ENCODE measurements at regions not wholly inside any gene's neighbourhood (a gene's known extent, or its start where the extent isn't known, plus 50 kb on each side); places are given as distances from the start of the nearest gene placed in this dataset.
A peak's percentile ranks its signal among the peaks of the same experiment; 100 is the strongest.
"Not testable (repeated sequence)": the region's sequence is repeated elsewhere in the genome, so short reads cannot be mapped to it uniquely, and the experiment has no call there.

DNA sequence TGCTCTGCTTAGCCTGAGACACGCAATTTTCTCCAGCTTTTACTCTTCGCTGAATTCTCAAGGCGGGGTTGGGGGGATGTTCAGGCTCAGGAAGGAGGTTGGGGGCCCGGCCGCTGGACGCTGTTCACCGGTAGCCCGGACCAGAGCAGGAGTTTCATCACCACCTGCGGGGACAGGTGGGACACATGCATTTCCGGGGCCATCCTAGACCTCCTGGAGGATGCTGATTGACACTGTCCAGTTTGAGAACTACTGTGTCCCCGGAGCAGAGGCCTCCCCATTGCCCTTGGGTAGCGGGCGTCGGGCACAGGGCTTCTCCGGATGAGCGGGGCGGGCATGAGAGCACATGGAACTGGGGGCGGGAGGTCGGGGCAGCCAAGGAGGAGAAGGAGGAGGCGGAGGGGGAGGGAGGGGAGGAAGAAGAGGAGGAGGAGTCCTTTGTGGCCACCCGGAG, 144.0 kb upstream of the GRK3 start:
- Histone ChIP-seq H3K9me3 (ENCODE audit: control insufficient read depth in 4 of 4, low read length in 3 of 4) (no peaks in the 10 kb centered on the region), H3K4me1 (ENCODE audit: control insufficient read depth in 4 of 4, insufficient read depth in 4 of 4, low read length in 3 of 4) (peaks cover 7 to 9% (median 9%) of the 10 kb centered on the region in 4 donors), H3K9ac (ENCODE audit: low read depth in 1 of 2, low read length in 2 of 2) (no peak overlapping the region), H3K36me3 (ENCODE audit: control insufficient read depth in 4 of 4, insufficient read depth in 3 of 4, low read depth in 1 of 4, low read length in 3 of 4) (no peaks in the 10 kb centered on the region), H3K4me3 (ENCODE audit: low read depth in 1 of 3, low read length in 3 of 3) (peak overlapping the region in 1 of 3 donors; percentile 51), H3K27me3 (ENCODE audit: control insufficient read depth in 4 of 4, insufficient read depth in 4 of 4, low read length in 3 of 4) (peaks cover 0 to 8% (median 3%) of the 10 kb centered on the region in 4 donors), H3K27ac (ENCODE audit: low read depth in 1 of 2, low read length in 2 of 2) (no peak overlapping the region)
- DNase-seq (ENCODE audit: low spot score), result no peak
- TF ChIP-seq FOXA2 (IDR thresholded peaks at IDR 0.05) (no peak), TAF1 (conservative IDR thresholded peaks at IDR 0.05) (no peak), RXRA (IDR thresholded peaks at IDR 0.05) (no peak), HNF4G (IDR thresholded peaks at IDR 0.05) (no peak), HNF4A (conservative IDR thresholded peaks at IDR 0.05) (no peak), RAD21 (IDR thresholded peaks at IDR 0.05) (no peak), NR2F2 (IDR thresholded peaks at IDR 0.05) (no peak), JUND (IDR thresholded peaks at IDR 0.05) (no peak), EGR1 (IDR thresholded peaks at IDR 0.05; ENCODE audit: low read depth in 2 of 2) (no peak), FOXA1 (IDR thresholded peaks at IDR 0.05) (no peak), GABPA (IDR thresholded peaks at IDR 0.05 in 1 of 2, conservative IDR thresholded peaks at IDR 0.05 in 1 of 2) (no peak)
- TF ChIP-seq, protein P1, sequence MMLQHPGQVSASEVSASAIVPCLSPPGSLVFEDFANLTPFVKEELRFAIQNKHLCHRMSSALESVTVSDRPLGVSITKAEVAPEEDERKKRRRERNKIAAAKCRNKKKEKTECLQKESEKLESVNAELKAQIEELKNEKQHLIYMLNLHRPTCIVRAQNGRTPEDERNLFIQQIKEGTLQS (IDR thresholded peaks at IDR 0.05), result no peak
- TF ChIP-seq, protein P2, sequence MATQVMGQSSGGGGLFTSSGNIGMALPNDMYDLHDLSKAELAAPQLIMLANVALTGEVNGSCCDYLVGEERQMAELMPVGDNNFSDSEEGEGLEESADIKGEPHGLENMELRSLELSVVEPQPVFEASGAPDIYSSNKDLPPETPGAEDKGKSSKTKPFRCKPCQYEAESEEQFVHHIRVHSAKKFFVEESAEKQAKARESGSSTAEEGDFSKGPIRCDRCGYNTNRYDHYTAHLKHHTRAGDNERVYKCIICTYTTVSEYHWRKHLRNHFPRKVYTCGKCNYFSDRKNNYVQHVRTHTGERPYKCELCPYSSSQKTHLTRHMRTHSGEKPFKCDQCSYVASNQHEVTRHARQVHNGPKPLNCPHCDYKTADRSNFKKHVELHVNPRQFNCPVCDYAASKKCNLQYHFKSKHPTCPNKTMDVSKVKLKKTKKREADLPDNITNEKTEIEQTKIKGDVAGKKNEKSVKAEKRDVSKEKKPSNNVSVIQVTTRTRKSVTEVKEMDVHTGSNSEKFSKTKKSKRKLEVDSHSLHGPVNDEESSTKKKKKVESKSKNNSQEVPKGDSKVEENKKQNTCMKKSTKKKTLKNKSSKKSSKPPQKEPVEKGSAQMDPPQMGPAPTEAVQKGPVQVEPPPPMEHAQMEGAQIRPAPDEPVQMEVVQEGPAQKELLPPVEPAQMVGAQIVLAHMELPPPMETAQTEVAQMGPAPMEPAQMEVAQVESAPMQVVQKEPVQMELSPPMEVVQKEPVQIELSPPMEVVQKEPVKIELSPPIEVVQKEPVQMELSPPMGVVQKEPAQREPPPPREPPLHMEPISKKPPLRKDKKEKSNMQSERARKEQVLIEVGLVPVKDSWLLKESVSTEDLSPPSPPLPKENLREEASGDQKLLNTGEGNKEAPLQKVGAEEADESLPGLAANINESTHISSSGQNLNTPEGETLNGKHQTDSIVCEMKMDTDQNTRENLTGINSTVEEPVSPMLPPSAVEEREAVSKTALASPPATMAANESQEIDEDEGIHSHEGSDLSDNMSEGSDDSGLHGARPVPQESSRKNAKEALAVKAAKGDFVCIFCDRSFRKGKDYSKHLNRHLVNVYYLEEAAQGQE (IDR thresholded peaks at IDR 0.05), result no peak
- TF ChIP-seq, protein P3, sequence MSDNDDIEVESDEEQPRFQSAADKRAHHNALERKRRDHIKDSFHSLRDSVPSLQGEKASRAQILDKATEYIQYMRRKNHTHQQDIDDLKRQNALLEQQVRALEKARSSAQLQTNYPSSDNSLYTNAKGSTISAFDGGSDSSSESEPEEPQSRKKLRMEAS (IDR thresholded peaks at IDR 0.05), result no peak
- TF ChIP-seq, protein P4, sequence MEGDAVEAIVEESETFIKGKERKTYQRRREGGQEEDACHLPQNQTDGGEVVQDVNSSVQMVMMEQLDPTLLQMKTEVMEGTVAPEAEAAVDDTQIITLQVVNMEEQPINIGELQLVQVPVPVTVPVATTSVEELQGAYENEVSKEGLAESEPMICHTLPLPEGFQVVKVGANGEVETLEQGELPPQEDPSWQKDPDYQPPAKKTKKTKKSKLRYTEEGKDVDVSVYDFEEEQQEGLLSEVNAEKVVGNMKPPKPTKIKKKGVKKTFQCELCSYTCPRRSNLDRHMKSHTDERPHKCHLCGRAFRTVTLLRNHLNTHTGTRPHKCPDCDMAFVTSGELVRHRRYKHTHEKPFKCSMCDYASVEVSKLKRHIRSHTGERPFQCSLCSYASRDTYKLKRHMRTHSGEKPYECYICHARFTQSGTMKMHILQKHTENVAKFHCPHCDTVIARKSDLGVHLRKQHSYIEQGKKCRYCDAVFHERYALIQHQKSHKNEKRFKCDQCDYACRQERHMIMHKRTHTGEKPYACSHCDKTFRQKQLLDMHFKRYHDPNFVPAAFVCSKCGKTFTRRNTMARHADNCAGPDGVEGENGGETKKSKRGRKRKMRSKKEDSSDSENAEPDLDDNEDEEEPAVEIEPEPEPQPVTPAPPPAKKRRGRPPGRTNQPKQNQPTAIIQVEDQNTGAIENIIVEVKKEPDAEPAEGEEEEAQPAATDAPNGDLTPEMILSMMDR (IDR thresholded peaks at IDR 0.05; ENCODE audit: low read depth, low read length, missing input control), result no peak
- WGBS, result 28% methylated on average over 21 of the region's 21 CpGs

DNA sequence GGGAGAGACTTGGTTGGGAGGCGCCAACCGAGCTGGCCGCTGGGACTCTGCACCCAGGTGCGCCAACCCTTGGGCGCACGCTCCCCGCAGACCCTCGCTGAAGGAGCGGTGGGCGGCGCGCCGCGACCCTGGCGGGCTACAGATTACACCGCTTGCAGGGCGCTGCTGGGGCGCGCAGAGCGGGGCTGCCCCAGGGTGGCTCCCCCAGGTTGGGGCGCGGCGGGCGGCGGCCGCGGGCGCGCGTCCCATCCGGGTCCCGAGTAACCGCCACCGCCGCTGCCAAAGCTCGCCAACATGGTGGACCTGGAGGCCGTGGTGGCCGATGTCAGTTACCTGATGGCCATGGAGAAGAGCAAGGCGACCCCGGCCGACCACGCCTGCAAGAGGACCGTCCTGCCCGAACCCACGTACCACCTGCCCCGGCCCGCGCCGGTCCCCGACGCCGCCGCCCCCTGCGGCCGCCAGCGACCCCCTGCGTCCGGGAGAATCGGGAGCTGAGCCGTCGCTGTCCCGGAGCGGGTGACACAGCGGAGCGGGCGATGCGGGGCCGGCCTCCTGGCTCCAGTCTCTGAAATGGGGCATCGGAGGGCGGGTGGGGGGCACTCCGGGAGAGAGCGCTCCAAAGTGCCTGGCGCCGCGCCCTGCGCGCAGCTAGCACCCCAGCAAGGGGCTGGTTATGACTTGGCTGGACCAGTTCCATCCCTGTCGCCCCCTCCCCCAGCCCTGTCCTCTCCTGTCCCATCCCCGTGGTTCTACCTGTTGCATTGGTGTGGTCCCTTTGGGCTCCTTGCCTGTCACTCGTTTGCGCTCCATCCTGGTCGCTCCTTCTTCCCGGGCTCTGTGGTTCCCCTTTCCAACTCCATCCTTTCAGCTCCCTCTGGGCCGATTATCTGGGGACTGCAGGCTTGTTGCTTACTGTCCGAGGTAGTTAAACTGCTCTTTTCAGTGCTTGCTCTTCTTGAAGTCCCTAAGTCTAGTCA, 143.3 kb upstream of the GRK3 start:
- Histone ChIP-seq H3K9me3 (ENCODE audit: control insufficient read depth in 4 of 4, low read length in 3 of 4) (no peaks in the 10 kb centered on the region), H3K9ac (ENCODE audit: low read depth in 1 of 2, low read length in 2 of 2) (no peak overlapping the region), H3K36me3 (ENCODE audit: control insufficient read depth in 4 of 4, insufficient read depth in 3 of 4, low read depth in 1 of 4, low read length in 3 of 4) (no peaks in the 10 kb centered on the region), H3K4me1 (ENCODE audit: control insufficient read depth in 4 of 4, insufficient read depth in 4 of 4, low read length in 3 of 4) (peaks cover 7 to 9% (median 9%) of the 10 kb centered on the region in 4 donors), H3K4me3 (ENCODE audit: low read depth in 1 of 3, low read length in 3 of 3) (peak overlapping the region in 1 of 3 donors; percentile 51), H3K27me3 (ENCODE audit: control insufficient read depth in 4 of 4, insufficient read depth in 4 of 4, low read length in 3 of 4) (peaks cover 0 to 8% (median 3%) of the 10 kb centered on the region in 4 donors), H3K27ac (ENCODE audit: low read depth in 1 of 2, low read length in 2 of 2) (no peak overlapping the region)
- no peak for DNase-seq (ENCODE audit: low spot score)
- TF ChIP-seq, protein P2 (IDR thresholded peaks at IDR 0.05), result no peak
- TF ChIP-seq NR2F2 (IDR thresholded peaks at IDR 0.05), result no peak
- TF ChIP-seq TAF1 (conservative IDR thresholded peaks at IDR 0.05), result no peak
- TF ChIP-seq RAD21 (IDR thresholded peaks at IDR 0.05), result peak; percentile 44 to 58
- WGBS, result 4% methylated on average over 85 of the region's 85 CpGs

DNA sequence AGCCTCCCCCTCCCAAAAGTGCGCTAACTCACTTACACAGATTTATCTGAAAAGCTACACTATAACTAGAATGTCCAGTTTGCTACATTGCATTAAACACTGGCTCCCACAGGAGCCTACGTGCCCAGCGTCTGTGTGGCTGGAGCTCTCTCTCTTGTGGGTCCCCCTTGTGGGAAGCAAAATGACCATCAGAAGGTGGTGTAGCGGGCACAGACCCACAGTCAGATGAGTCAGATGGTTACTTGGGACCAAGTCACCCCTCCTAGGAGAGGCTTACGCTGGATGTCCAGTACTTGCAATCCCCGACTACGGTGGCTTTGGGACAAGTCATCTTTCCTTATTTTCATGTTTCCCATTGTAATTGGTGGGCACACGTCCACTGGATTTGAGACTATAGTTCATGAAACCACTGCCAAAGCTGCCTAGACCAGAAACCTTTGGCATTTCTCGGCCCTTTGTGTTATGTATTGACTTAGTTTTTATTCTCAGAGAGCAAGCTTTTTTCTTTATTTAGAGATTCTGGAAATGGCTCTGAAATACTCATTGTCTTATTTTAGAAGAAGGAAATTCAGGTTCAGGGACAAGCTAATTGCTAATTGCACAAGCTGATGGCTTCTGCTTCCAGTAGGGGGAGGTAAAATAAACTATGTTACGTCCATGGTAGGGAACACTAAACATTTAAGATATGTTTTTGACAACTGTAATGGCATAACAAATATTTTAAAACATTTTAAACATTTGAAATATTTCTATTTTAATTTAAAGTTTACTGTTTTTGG, 137.8 kb upstream of the GRK3 start:
- not testable (repeated sequence) for H3K4me1 ChIP-seq (ENCODE audit: control insufficient read depth in 4 of 4, insufficient read depth in 4 of 4, low read length in 3 of 4); H3K27ac ChIP-seq (ENCODE audit: low read depth in 1 of 2, low read length in 2 of 2); H3K9ac ChIP-seq (ENCODE audit: low read depth in 1 of 2, low read length in 2 of 2); H3K4me3 ChIP-seq (ENCODE audit: low read depth in 1 of 3, low read length in 3 of 3); H3K36me3 ChIP-seq (ENCODE audit: control insufficient read depth in 4 of 4, insufficient read depth in 3 of 4, low read depth in 1 of 4, low read length in 3 of 4); H3K9me3 ChIP-seq (ENCODE audit: control insufficient read depth in 4 of 4, low read length in 3 of 4); H3K27me3 ChIP-seq (ENCODE audit: control insufficient read depth in 4 of 4, insufficient read depth in 4 of 4, low read length in 3 of 4); DNase-seq (ENCODE audit: low spot score)
- WGBS, result 82% methylated on average over 9 of the region's 10 CpGs
